ENCODE measurements at regions not wholly inside any gene's neighbourhood (a gene's known extent, or its start where the extent isn't known, plus 50 kb on each side); places are given as distances from the start of the nearest gene placed in this dataset.
"Not testable (repeated sequence)": the region's sequence is repeated elsewhere in the genome, so short reads cannot be mapped to it uniquely, and the experiment has no call there.

- DNase-seq = no peak
Measured at GRCh38 chr1:91098299-91098906, 76.6 kb upstream of the ZNF644 start.

GRCh38 chr1:91095321-91095720, 73.5 kb upstream of the ZNF644 start:
- not testable (repeated sequence) for DNase-seq

- DNase-seq = no peak
Measured at GRCh38 chr1:91092503-91092902, 70.7 kb upstream of the ZNF644 start.

GRCh38 chr1:91091812-91092211, 70.0 kb upstream of the ZNF644 start:
- no peak for DNase-seq

GRCh38 chr1:91080650-91081049, 58.8 kb upstream of the ZNF644 start:
- no peak for DNase-seq

GRCh38 chr1:91078859-91079258, 57.0 kb upstream of the ZNF644 start:
- DNase-seq = no peak

- DNase-seq = no peak
Measured at GRCh38 chr1:91076834-91077233, 55.0 kb upstream of the ZNF644 start.

- DNase-seq = no peak
Measured at GRCh38 chr1:91075233-91076135, 53.6 kb upstream of the ZNF644 start.

- DNase-seq = no peak
Measured at GRCh38 chr1:91073299-91073698, 51.5 kb upstream of the ZNF644 start.

- no peak for DNase-seq
Measured at GRCh38 chr1:91071838-91072237, 50.0 kb upstream of the ZNF644 start.
